ENCODE measurements at regions not wholly inside any gene's neighbourhood (a gene's known extent, or its start where the extent isn't known, plus 50 kb on each side); places are given as distances from the start of the nearest gene placed in this dataset.
"Not testable (repeated sequence)": the region's sequence is repeated elsewhere in the genome, so short reads cannot be mapped to it uniquely, and the experiment has no call there.

GRCh38 chr6:21874372-21874771, 280.8 kb downstream of the SOX4 start:
- Histone ChIP-seq H3K27me3 (no peaks in the 10 kb centered on the region), H3K27ac (no peak overlapping the region), H3K4me3 (no peak overlapping the region), H3K9me3 (replicated peaks in 1 of 3) (no peaks in the 10 kb centered on the region), H3K4me1 (replicated peaks in 1 of 2) (no peaks in the 10 kb centered on the region), H3K36me3 (replicated peaks in 1 of 2) (no peaks in the 10 kb centered on the region)
- 93 to 97% (median 96%) methylated on average over 5 of the region's 5 CpGs for WGBS, 4 donors
- intact Hi-C loops (cut with DNase I): no loop called here
- TF ChIP-seq, protein P1, sequence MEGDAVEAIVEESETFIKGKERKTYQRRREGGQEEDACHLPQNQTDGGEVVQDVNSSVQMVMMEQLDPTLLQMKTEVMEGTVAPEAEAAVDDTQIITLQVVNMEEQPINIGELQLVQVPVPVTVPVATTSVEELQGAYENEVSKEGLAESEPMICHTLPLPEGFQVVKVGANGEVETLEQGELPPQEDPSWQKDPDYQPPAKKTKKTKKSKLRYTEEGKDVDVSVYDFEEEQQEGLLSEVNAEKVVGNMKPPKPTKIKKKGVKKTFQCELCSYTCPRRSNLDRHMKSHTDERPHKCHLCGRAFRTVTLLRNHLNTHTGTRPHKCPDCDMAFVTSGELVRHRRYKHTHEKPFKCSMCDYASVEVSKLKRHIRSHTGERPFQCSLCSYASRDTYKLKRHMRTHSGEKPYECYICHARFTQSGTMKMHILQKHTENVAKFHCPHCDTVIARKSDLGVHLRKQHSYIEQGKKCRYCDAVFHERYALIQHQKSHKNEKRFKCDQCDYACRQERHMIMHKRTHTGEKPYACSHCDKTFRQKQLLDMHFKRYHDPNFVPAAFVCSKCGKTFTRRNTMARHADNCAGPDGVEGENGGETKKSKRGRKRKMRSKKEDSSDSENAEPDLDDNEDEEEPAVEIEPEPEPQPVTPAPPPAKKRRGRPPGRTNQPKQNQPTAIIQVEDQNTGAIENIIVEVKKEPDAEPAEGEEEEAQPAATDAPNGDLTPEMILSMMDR (IDR thresholded peaks at IDR 0.05): no peak
- TF ChIP-seq POLR2A (IDR thresholded peaks at IDR 0.05): no peak
- no peak for DNase-seq

- H3K4me3 ChIP-seq; H3K9me3 ChIP-seq (replicated peaks in 1 of 3); intact Hi-C loops (cut with DNase I); H3K27ac ChIP-seq; DNase-seq; H3K4me1 ChIP-seq (replicated peaks in 1 of 2); H3K36me3 ChIP-seq (replicated peaks in 1 of 2); H3K27me3 ChIP-seq: not testable (repeated sequence)
- WGBS, 4 donors: 83 to 88% (median 87%) methylated on average over 4 of the region's 4 CpGs
Measured at GRCh38 chr6:21877037-21877436, 283.5 kb downstream of the SOX4 start.

DNA sequence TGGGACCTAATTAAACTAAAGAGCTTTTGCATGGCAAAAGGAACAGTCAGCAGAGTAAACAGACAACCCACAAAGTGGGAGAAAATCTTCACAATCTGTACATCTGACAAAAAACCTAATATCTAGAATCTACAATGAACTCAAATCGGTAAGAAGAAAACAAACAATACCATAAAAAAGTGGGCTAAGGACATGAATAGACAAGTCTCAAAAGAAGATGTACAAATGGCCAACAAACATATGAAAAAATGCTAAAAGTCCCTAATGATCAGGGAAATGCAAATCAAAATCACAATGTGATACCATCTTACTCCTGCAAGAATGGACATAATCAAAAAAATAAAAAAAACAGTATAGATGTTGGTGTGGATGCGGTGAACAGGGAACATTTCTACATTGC, 286.7 kb downstream of the SOX4 start:
- H3K9me3 ChIP-seq (replicated peaks in 1 of 3); H3K27ac ChIP-seq; H3K36me3 ChIP-seq (replicated peaks in 1 of 2); H3K4me1 ChIP-seq (replicated peaks in 1 of 2); intact Hi-C loops (cut with DNase I); DNase-seq; H3K27me3 ChIP-seq; H3K4me3 ChIP-seq: not testable (repeated sequence)
- 90 to 99% (median 94%) methylated on average over 2 of the region's 2 CpGs for WGBS, 4 donors

- DNase-seq: no peak
- Histone ChIP-seq H3K27me3 (no peaks in the 10 kb centered on the region), H3K36me3 (replicated peaks in 1 of 2) (no peaks in the 10 kb centered on the region), H3K9me3 (replicated peaks in 1 of 3) (no peaks in the 10 kb centered on the region), H3K4me1 (replicated peaks in 1 of 2) (no peaks in the 10 kb centered on the region), H3K27ac (no peak overlapping the region), H3K4me3 (no peak overlapping the region)
- WGBS, 4 donors: 75 to 92% (median 82%) methylated on average over 1 of the region's 1 CpG
- TF ChIP-seq POLR2A (IDR thresholded peaks at IDR 0.05): no peak
- TF ChIP-seq, protein P1 (IDR thresholded peaks at IDR 0.05): no peak
- intact Hi-C loops (cut with DNase I): no loop called here
Measured at GRCh38 chr6:21881969-21882465, 288.5 kb downstream of the SOX4 start.

DNA sequence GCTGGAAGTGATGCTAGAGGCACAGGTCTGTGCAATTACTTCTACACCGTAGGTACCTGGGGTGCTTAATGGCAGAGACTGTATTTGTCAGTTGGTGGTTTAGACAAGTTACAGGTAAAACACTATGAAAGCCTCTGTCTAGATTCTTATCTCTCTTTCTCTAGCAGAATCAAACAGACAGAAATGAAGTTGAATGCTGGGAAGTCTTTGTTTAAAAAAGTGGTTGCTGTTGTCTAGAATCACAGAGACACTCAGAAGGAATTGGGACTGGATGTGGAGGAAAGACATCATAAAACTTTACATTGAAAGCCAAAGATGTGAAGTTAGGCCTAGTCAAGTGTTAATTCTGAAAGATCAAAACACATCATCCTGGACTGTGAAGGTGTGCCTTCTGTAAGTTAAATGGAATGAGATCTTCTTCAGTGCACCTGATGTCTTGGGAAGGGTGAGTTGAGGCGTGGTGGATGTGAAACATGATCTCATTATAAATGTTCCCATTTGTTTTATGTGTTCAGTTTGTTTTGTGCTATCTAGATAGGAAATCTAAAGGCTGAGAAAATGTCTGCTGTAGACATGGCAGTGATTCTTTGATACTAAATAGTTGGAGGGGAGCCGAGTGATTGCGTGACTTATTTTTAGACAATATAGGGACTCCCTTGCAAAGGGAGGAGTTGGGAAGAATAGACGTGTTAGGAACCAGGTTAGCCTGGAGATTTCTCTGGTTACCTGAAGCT, 290.2 kb downstream of the SOX4 start:
- no peaks in the 10 kb centered on the region for H3K9me3 ChIP-seq (replicated peaks in 1 of 3)
- H3K4me1 ChIP-seq (replicated peaks in 1 of 2): no peaks in the 10 kb centered on the region
- no peaks in the 10 kb centered on the region for H3K36me3 ChIP-seq (replicated peaks in 1 of 2)
- DNase-seq: no peak
- no peak overlapping the region for H3K4me3 ChIP-seq
- 89 to 95% (median 92%) methylated on average over 5 of the region's 5 CpGs for WGBS, 4 donors
- no peak overlapping the region for H3K27ac ChIP-seq
- H3K27me3 ChIP-seq: no peaks in the 10 kb centered on the region
- intact Hi-C loops (cut with DNase I): no loop called here
- TF ChIP-seq, protein P1 (IDR thresholded peaks at IDR 0.05): no peak
- no peak for TF ChIP-seq POLR2A (IDR thresholded peaks at IDR 0.05)

Measured in adrenal gland (tissue), 9 donors.